ENCODE measurements at regions not wholly inside any gene's neighbourhood (a gene's known extent, or its start where the extent isn't known, plus 50 kb on each side); places are given as distances from the start of the nearest gene placed in this dataset.

GRCh38 chr6:87828044-87828443 lies 126.0 kb upstream of the AKIRIN2 start:
- TF ChIP-seq, protein P1, sequence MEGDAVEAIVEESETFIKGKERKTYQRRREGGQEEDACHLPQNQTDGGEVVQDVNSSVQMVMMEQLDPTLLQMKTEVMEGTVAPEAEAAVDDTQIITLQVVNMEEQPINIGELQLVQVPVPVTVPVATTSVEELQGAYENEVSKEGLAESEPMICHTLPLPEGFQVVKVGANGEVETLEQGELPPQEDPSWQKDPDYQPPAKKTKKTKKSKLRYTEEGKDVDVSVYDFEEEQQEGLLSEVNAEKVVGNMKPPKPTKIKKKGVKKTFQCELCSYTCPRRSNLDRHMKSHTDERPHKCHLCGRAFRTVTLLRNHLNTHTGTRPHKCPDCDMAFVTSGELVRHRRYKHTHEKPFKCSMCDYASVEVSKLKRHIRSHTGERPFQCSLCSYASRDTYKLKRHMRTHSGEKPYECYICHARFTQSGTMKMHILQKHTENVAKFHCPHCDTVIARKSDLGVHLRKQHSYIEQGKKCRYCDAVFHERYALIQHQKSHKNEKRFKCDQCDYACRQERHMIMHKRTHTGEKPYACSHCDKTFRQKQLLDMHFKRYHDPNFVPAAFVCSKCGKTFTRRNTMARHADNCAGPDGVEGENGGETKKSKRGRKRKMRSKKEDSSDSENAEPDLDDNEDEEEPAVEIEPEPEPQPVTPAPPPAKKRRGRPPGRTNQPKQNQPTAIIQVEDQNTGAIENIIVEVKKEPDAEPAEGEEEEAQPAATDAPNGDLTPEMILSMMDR (IDR thresholded peaks at IDR 0.05), result no peak
- TF ChIP-seq ZFX (IDR thresholded peaks at IDR 0.05; ENCODE audit: borderline replicate concordance), result no peak
